NOMO-1 treated with dmso at 0.1 percent for 144 hours (cell line): ENCODE measurements at regions not wholly inside any gene's neighbourhood (a gene's known extent, or its start where the extent isn't known, plus 50 kb on each side); places are given as distances from the start of the nearest gene placed in this dataset.

Experiments
- DNase-seq: peaks from one replicate; lab custom pipeline; 2025; ENCODE audit not compliant: unreplicated experiment; lab: John Stamatoyannopoulos, UW

GRCh38 chr22:48579043-48579927 lies 1248.4 kb downstream of the BRD1 start:
- DNase-seq, result no peak

- no peak for DNase-seq
These were observed 1249.3 kb downstream of the BRD1 start for GRCh38 chr22:48578138-48579042.

GRCh38 chr22:48577691-48578090 lies 1250.0 kb downstream of the BRD1 start:
- no peak for DNase-seq

GRCh38 chr22:48577014-48577690 lies 1250.5 kb downstream of the BRD1 start:
- DNase-seq, result no peak

GRCh38 chr22:48576333-48577013 lies 1251.2 kb downstream of the BRD1 start:
- DNase-seq, result no peak

DNA sequence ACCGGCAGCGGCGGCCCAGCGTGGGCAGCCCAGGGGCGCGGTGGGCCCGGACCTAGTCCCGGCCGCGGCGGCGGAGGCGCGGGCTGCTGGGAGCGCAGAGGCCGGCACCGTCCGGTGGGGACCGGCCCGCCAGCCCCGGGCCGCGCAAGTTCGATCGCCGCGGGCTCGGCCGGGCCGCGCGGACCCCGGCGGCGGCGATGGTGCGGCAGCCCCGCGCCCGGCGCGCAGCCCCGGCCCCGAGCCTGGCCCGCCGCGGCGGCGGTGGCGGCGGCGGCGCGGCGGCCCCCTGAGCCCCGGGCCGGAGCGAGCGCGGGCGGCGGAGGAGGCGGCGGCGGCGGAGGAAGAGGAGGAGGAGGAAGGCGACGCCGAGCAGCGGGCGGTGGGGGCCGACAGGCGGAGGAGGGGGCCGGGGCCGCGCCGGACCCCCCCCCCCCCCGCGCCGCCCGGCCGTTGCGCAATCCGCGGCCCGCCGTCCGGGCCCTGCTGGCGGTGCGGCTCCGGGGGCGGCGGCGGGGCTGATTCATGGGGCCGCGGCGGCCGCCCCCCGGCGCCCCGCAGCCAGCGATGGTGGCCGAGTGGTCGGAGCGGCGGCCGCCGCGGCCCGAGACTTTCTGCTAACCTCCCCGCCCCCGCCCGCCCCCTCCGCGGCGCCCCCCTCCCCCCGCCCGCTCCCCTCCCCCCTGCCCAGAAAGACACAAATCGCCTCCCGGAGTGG lies 1251.9 kb downstream of the BRD1 start:
- no peak for DNase-seq

GRCh38 chr22:48574776-48575617 lies 1252.7 kb downstream of the BRD1 start:
- DNase-seq, result no peak

DNA sequence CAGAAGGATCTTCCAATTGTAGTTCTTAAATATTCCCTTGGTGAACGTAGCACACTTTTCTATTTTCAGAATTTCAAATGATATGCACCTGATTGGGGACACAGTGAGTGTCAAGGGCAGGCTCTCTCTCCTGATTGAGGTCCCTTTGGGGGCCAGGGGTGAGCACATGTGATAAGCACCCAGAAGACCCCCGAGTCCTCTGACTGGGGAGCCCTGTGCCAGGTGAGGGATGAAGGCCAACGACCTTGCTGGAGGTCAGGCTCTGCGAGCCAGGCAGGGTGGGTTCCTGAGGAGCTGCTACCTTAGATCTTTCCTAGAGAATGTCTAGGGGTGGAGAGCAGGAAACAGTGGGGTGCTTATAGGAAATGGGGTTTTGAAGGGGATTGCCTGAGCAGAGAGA lies 1253.9 kb downstream of the BRD1 start:
- no peak for DNase-seq

DNA sequence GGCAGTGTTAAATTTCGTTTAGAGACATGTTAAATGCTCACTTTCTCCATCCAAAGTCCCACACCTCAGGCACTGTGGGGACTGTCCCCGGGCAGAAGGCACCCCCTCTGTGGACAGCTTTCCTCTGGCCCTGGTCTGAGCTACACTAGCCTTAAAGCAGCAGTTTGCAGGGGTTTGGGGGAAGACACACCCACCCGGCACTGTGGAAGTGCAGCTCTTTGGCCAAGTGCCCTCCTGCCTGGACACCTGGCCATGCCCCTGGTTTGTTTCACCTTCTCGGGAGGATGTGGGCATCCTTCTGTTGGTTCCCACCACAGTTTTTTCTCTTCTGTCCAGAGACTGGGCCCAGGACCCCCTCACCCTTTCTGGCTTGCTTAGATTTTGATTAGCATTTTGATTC lies 1254.7 kb downstream of the BRD1 start:
- DNase-seq, result no peak

- DNase-seq, result no peak
These were observed 1256.8 kb downstream of the BRD1 start for GRCh38 chr22:48570912-48571311.

- DNase-seq, result no peak
These were observed 1258.0 kb downstream of the BRD1 start for GRCh38 chr22:48569476-48570233.

DNA sequence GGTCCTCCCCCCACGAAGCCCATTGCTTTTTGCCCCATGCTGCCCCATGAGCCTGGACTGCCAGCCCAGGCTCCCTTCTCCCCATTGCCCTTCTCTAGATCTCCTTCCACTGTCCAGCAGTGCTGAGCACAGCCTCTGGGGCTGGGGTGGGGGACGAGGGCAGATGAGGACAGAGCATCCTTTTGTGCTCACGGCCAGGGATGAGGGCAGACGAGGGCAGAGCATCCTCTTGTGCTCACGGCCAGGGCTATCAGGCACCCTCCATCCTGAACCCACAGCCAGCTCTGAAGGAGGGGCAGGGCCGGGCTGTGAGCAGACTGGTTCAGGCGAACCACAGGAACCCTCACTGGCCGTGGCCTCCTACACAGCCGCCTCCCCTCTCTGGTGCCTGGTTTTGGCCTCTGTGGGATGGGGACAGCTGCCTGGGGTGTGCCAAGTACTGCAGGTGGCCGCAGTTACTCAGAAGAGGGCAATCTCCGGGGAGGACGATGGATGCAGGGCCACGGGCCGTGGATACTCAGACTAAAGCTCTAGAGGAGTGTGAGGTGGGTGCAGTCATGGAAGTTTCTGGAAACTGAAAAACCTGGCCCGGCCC lies 1258.8 kb downstream of the BRD1 start:
- no peak for DNase-seq

- DNase-seq, result no peak
These were observed 1260.3 kb downstream of the BRD1 start for GRCh38 chr22:48567213-48567975.

DNA sequence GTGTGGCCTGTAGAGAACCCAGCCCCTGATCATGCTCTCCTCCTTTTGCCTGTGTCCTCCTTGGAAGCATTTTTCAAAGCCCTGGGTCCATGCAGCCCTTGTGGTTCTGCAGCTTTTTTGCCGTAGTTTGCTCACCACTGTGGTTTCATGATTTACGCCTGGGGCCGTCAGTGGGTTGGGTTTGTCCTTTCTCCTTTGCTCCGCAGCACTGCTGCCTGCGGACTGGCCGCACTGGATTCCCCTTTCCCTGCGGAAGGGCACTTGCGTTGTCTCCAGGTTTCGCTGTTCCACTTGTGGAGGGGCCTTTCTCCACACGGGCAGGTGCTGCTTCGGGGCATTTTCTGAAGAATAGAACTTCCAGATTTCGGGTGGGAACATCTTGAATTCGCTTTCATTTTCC lies 1260.9 kb downstream of the BRD1 start:
- no peak for DNase-seq

- no peak for DNase-seq
These were observed 1261.7 kb downstream of the BRD1 start for GRCh38 chr22:48565901-48566501.

DNA sequence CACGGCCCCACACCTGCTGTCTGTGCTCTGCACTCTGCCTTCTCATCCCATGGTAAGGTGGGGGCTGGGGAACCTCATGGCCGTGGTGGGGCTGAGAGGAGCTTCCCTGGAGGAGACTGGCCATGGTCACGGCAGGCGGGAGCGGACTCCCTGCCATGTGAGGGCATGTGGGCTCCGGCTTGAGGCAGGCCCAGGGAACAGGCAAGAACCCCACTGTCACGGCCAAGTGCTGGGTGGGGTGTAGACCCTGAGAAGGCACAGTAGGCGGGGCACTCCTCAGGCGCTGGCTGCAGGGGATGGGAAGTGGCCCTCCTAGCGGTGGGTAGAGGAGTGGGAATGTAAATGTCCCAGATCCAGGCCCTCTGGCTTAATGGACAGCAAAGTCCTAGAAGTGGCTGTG lies 1262.7 kb downstream of the BRD1 start:
- no peak for DNase-seq

- DNase-seq, result no peak
These were observed 1263.7 kb downstream of the BRD1 start for GRCh38 chr22:48563966-48564330.
